PFSK-1 (cell line): ENCODE measurements at regions not wholly inside any gene's neighbourhood (a gene's known extent, or its start where the extent isn't known, plus 50 kb on each side); places are given as distances from the start of the nearest gene placed in this dataset.

Experiments used
- FOXP2 ChIP-seq: optimal IDR thresholded peaks from 2 replicates; pipeline ENCODE3; 2011; ENCODE audit warnings: borderline replicate concordance, control low read depth, inconsistent platforms; ENCODE audit not compliant: insufficient read depth; ENCODE audit errors: extremely low read length, extremely low read depth
- POLR2AphosphoS5 ChIP-seq: IDR thresholded peaks from 2 replicates; pipeline ENCODE4 v1.6.1; 2012; ENCODE audit warnings: low read depth, mild to moderate bottlenecking, control low read depth, low read length, moderate library complexity
- REST ChIP-seq, 2 experiments: IDR thresholded peaks; 2 replicates each; pipeline versions ENCODE4 v1.6.1 to v1.8.0; 2011 to 2012; ENCODE audit warnings: low read depth in 2 of 2, low read length in 2 of 2, control low read depth in 1 of 2, inconsistent platforms in 1 of 2, mild to moderate bottlenecking in 1 of 2, moderate library complexity in 1 of 2; ENCODE audit not compliant: insufficient read depth in 1 of 2
- SIN3A ChIP-seq: IDR thresholded peaks from 2 replicates; pipeline ENCODE4 v1.6.1; 2012; ENCODE audit warnings: mild to moderate bottlenecking, low read length, moderate library complexity, borderline replicate concordance; ENCODE audit not compliant: insufficient read depth
- TAF1 ChIP-seq: IDR thresholded peaks from 2 replicates; pipeline ENCODE4 v1.6.1; 2012; ENCODE audit warnings: low read length, control low read depth, borderline replicate concordance; ENCODE audit not compliant: insufficient read depth

GRCh38 chr13:50649211-50649610, 194.3 kb downstream of the DLEU7 start:
- no peak for TF ChIP-seq REST (IDR thresholded peaks at IDR 0.05; ENCODE audit: insufficient read depth in 1 of 2, low read depth in 2 of 2, low read length in 2 of 2)
- no peak for TF ChIP-seq TAF1
- TF ChIP-seq SIN3A: no peak
- TF ChIP-seq POLR2AphosphoS5: no peak
- TF ChIP-seq FOXP2: no peak

GRCh38 chr13:50650592-50651504, 192.6 kb downstream of the DLEU7 start:
- TF ChIP-seq SIN3A (no peak), POLR2AphosphoS5 (no peak), REST (IDR thresholded peaks at IDR 0.05; ENCODE audit: insufficient read depth in 1 of 2, low read depth in 2 of 2, low read length in 2 of 2) (no peak), TAF1 (no peak), FOXP2 (no peak)

- TF ChIP-seq REST (IDR thresholded peaks at IDR 0.05; ENCODE audit: insufficient read depth in 1 of 2, low read depth in 2 of 2, low read length in 2 of 2) (no peak), SIN3A (no peak), FOXP2 (no peak), POLR2AphosphoS5 (no peak), TAF1 (no peak)
Observed at GRCh38 chr13:50651922-50652321, 191.6 kb downstream of the DLEU7 start.

- TF ChIP-seq SIN3A (no peak), POLR2AphosphoS5 (no peak), REST (IDR thresholded peaks at IDR 0.05; ENCODE audit: insufficient read depth in 1 of 2, low read depth in 2 of 2, low read length in 2 of 2) (no peak), TAF1 (no peak), FOXP2 (no peak)
Observed at GRCh38 chr13:50654331-50654730, 189.2 kb downstream of the DLEU7 start.
